DND-41 (cell line): ENCODE measurements at regions not wholly inside any gene's neighbourhood (a gene's known extent, or its start where the extent isn't known, plus 50 kb on each side); places are given as distances from the start of the nearest gene placed in this dataset.

Experiments
- EZH2 ChIP-seq: IDR thresholded peaks from 3 replicates; pipeline ENCODE4 v1.6.1; 2012; ENCODE audit warnings: borderline replicate concordance, low read depth, mild to moderate bottlenecking, moderate library complexity, low read length, inconsistent platforms; ENCODE audit not compliant: severe bottlenecking
- TF ChIP-seq, protein P1 (sequence below): IDR thresholded peaks from 2 replicates; pipeline ENCODE4 v1.5.1; 2012; ENCODE audit warnings: borderline replicate concordance, low read length, moderate library complexity, mild to moderate bottlenecking; ENCODE audit not compliant: poor library complexity, severe bottlenecking; ENCODE audit errors: extremely low read depth

DNA sequence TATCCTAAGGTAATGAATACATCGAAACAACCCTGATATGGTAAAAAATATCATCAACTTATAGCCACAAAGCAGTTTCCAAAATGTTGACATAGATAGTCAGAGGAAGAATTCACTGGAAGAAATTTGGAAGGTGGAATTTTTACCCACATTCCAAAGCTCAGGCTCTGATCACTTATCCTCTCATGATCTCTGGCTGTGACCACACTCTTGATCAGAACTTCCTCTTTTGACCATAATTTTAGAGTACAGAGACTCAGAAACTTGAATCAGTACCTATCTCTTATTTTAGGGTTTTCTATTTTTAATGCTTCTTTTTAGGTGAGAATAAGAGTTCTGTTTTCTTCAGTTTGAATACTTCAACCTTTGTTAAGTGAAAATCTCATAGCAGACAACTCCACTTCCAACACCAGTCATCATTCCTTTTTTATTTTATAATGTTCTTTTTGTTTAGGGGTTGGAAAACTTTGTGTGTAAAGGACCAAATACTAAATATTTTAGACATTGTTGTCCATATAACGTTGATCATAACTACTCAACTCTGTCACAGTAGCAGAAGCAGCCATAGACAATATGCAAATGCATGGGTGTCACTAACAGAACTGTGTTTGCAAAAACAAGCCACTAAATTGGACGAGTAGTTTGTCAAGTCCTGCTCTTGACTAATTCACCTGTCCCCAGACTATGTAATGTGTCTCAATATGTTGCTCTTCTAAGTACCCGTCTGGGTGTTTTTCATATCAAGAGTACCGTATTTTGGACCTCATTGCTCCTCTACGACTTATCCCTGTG, 891.6 kb upstream of the CRIM1 start:
- TF ChIP-seq, protein P1, sequence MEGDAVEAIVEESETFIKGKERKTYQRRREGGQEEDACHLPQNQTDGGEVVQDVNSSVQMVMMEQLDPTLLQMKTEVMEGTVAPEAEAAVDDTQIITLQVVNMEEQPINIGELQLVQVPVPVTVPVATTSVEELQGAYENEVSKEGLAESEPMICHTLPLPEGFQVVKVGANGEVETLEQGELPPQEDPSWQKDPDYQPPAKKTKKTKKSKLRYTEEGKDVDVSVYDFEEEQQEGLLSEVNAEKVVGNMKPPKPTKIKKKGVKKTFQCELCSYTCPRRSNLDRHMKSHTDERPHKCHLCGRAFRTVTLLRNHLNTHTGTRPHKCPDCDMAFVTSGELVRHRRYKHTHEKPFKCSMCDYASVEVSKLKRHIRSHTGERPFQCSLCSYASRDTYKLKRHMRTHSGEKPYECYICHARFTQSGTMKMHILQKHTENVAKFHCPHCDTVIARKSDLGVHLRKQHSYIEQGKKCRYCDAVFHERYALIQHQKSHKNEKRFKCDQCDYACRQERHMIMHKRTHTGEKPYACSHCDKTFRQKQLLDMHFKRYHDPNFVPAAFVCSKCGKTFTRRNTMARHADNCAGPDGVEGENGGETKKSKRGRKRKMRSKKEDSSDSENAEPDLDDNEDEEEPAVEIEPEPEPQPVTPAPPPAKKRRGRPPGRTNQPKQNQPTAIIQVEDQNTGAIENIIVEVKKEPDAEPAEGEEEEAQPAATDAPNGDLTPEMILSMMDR: no peak
- TF ChIP-seq EZH2: no peak
